CMK (cell line): ENCODE measurements at regions not wholly inside any gene's neighbourhood (a gene's known extent, or its start where the extent isn't known, plus 50 kb on each side); places are given as distances from the start of the nearest gene placed in this dataset.

Source experiments
- DNase-seq: peaks from one replicate; pipeline ENCODE4 v3.0.0-alpha.2; 2010; ENCODE audit warnings: low read depth

- DNase-seq = no peak
These were observed 186.9 kb upstream of the TNRC6C start for GRCh38 chr17:77771587-77771986.

DNA sequence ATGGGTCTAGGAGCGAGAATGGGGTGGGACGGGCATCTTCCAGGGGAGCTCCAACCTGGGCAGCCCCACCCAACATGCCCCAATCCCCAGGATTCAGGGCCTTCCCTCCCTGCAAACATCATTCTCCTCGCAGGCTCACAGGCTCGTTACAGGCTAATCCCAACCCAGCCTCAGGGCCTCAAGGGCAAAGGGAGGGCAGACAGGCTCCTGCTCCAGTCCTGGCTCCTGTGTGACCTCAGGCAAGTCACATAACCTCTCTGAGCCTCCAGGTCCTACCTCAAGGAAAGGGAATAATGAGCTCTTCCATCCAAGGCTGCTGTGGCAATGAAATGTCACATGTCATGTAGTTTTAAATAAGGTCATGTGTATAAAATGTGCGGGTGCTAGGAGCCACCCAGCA is 186.5 kb upstream of the TNRC6C start:
- DNase-seq = no peak

DNA sequence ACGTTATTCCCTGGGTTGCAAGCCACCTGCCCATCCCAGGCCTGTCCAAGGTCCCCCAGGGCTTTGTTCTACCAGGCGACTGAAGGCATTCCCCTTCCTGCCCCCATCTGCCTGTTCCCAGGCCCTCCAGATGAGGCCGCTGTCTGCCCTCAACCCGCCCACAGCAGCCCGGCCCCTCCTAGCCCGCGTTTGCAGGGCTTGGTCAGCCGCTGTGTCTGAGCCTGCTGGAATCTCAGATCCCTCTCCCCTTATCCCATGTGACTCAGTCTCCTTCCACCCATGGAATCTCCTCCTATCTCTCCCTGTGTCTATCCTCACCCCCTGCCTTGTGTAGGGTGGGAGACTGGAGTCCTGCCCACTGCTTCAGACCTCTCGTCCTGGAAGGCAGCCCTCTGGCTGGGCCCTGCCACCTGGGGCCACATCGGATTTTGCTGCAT is 186.0 kb upstream of the TNRC6C start:
- DNase-seq = peak; percentile 35

- no peak for DNase-seq
These were observed 185.6 kb upstream of the TNRC6C start for GRCh38 chr17:77772899-77773358.

DNA sequence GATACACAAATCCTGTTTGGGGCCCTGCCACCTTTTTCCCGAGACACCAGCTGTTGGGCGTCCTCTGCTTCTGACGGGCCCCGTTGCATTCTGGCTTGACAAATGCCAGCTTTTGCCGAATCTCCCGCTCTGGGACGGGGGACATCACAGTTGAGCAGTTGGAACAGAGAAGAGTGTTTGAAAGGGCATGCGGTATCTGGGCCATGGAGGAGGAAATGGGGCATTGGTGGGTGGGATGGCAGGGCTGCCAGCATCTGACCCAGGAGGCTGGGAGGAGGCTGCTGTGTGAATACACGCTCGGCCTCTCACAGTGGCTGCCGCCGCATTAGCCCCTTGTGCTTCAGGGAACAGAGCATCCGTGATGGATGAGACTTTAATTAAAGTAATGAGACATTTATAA is 184.3 kb upstream of the TNRC6C start:
- DNase-seq = no peak

DNA sequence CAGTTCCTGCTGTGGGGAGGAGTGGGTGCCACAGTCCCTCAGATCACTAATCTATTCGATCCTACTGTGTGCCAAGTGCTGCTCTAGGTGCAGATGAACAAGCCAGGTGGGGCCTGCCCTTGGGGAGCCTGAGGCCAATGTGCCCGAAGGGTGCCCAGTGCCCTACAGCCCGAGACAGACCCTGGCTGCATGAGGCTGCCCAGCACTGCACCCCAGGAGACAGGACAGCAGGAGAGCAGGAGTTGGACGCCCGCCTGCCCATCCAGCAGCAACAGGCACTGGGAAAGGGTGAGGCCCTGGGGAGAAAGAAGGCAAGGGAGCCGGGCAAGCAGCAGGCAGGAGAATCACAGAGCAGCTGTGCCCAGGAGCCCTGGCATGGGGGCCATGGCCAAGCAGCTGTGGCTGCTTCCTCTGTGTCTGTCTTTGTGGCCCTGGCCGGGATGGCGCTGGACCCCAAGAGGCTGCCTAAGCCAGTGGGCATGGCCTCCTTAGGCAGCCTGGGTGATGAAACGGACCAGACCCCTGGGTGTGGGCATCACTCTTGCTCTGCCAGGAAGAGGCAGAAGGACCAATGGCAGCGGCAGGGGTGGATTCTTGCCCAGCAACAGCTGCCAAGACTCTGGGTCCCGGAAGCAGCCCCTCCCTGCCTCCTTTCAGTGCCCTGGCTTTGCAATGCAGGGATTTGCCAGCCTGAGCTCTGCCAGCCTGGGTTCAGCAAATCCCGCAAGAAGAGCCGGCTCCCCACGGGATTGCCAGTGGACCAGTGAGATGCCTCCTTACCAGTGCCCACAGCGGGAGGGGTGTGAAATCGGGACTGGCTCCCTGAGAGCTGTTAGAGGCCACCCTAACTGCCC is 179.6 kb upstream of the TNRC6C start:
- no peak for DNase-seq

GRCh38 chr17:77779711-77780539 is 178.6 kb upstream of the TNRC6C start:
- no peak for DNase-seq

GRCh38 chr17:77781536-77781935 is 177.0 kb upstream of the TNRC6C start:
- no peak for DNase-seq

- no peak for DNase-seq
These were observed 176.3 kb upstream of the TNRC6C start for GRCh38 chr17:77782201-77782600.

DNA sequence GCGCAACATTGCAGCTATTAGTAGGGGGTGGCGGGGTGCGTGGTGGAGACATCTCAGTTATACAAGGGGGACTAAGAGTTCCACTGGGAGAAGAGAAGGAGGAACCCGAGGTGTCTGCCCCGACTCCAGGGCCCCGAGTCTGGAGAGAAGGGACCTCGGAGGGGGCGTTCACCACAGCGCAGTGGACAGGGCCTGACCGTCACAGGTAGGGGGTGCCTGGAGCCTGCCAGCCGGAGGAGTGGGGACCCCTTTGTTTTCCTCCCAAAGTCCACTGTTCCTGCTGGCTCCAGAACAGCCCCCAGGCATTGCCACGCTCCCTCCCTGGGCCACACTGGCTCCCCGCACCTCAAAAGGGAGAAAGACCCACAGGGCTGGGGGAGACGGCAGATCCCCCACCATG is 175.9 kb upstream of the TNRC6C start:
- DNase-seq = no peak

- no peak for DNase-seq
These were observed 174.3 kb upstream of the TNRC6C start for GRCh38 chr17:77783991-77784820.

DNA sequence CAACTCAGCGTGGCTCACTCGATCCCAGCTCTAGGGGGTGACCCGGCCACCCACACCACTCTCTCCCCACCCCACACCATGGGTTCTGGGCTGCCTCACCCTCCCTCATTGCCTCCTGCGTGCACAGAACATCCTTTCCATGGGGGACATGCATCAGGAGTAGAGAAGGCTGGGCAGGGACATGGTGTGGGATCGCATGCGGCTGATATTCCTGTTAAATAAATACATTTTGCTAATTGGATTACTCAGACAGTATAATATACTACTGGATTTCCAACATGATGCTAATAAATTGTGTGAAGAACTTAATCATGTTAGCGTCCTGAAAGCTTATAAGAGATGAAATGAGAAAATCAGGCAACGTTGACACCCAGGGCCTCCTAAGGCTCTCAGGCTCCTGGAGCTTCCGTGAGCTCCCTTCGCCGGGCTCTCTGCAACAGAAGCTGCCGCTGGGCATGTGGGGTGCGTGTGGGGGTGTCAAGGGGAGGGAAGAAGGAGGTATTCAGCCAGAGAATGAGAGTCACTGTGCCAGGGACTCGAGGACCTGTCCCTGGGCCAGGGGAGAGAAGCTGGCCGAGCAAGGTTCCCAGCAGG is 173.1 kb upstream of the TNRC6C start:
- DNase-seq = no peak

GRCh38 chr17:77786090-77786489 is 172.4 kb upstream of the TNRC6C start:
- DNase-seq = no peak

- no peak for DNase-seq
These were observed 171.6 kb upstream of the TNRC6C start for GRCh38 chr17:77786740-77787505.

- DNase-seq = no peak
These were observed 168.2 kb upstream of the TNRC6C start for GRCh38 chr17:77790143-77790829.

DNA sequence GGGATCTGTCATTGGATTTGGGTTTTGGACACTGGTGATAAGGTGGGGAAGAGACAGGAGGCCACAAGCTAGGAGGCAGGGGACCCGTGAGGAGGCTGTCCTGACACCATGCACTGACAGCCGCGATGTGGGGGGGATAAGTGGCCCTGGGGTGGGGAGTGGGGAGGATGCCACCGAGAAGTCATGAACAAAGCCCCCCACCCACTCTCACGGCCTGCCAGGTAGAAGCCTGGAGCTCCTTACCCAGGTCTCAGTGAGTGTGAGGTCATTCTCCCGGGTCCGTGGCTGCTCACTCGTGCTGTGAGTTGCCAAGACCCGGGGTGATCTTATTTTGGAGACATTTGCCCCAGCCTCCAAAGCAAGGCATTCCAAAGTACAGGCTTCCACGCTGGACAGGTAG is 165.9 kb upstream of the TNRC6C start:
- DNase-seq = no peak

DNA sequence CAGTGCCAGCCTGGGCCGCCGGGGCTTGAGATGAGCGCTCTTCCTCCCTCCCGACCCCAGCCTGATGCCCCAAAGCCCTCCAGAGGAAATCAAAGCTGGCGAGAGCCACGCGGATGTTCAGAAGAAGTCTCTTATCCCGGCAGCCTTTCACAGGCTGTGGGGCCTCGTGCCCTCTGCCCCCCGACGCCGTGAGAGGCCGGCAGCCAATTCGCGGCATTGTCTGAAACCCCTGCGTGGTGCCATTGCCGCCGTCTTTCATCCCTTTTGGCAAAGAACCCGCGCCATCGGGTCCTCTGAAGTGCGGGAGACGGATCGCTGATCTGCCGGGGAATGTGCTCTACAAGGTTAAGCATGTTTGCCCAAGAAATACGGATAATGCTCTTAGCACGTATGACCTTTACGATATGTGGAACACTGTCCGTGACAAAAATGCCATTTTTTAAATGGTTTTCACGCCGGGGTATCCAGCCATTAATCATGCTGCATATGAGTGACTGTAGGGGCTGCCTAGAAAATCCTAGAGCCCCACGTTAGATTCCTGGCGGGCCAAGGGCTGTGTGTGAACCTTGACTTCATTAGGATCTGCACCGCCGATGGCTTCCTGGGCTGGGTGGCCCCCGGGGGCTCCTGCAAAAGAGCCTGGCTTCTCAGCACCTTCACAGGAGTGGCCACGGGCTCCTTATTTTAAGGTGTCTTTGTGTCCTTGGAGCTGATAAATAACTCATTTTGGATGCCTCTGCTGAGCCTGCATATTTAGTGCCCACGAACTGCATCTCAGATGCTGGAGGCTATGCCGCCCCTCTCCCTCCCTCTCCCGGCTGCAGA is 165.1 kb upstream of the TNRC6C start:
- no peak for DNase-seq

GRCh38 chr17:77793971-77794235 is 164.6 kb upstream of the TNRC6C start:
- DNase-seq = no peak

- DNase-seq = no peak
These were observed 163.7 kb upstream of the TNRC6C start for GRCh38 chr17:77794846-77795245.

DNA sequence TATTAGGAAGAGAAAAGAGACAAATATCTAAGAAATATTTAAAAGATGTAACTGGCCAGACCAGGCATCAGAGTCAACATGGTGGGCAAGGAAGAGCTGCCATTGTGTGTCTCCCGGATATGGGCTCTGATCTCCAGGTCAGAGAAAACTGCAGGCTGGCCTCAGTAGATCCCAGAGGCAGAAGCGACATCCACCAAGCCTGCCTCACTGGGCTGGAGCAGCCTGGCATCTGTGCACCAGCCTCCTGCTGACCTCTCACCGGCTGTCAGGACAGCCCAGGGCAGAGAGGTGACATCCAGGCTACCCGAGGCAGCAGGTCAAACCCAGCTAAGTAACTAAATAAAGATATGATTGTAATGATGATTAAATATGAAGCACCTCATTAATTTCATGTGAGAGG is 162.8 kb upstream of the TNRC6C start:
- DNase-seq = no peak
